ENCODE measurements at regions not wholly inside any gene's neighbourhood (a gene's known extent, or its start where the extent isn't known, plus 50 kb on each side); places are given as distances from the start of the nearest gene placed in this dataset.
A peak's percentile ranks its signal among the peaks of the same experiment; 100 is the strongest.

GRCh38 chr13:46490129-46490528, 62.8 kb upstream of the LRCH1 start:
- DNase-seq (ENCODE audit: low read depth), result no peak
- no peak overlapping the region for H3K4me3 ChIP-seq (ENCODE audit: low read depth, low read length)
- H3K36me3 ChIP-seq (ENCODE audit: control insufficient read depth, insufficient read depth, low read length), result no peaks in the 10 kb centered on the region
- no peak for TF ChIP-seq CTCF (IDR thresholded peaks at IDR 0.05; ENCODE audit: insufficient read depth, low read length, poor library complexity, severe bottlenecking)
- H3K27me3 ChIP-seq (ENCODE audit: control insufficient read depth, insufficient read depth, low read length), result no peaks in the 10 kb centered on the region

GRCh38 chr13:46489586-46490023, 63.4 kb upstream of the LRCH1 start:
- H3K27me3 ChIP-seq (ENCODE audit: control insufficient read depth, insufficient read depth, low read length), result no peaks in the 10 kb centered on the region
- peak; percentile 10 for DNase-seq (ENCODE audit: low read depth)
- no peak overlapping the region for H3K4me3 ChIP-seq (ENCODE audit: low read depth, low read length)

GRCh38 chr13:46487748-46488147, 65.2 kb upstream of the LRCH1 start:
- Histone ChIP-seq H3K4me3 (ENCODE audit: low read depth, low read length) (no peak overlapping the region), H3K36me3 (ENCODE audit: control insufficient read depth, insufficient read depth, low read length) (no peaks in the 10 kb centered on the region), H3K27me3 (ENCODE audit: control insufficient read depth, insufficient read depth, low read length) (no peaks in the 10 kb centered on the region)
- TF ChIP-seq CTCF (IDR thresholded peaks at IDR 0.05; ENCODE audit: insufficient read depth, low read length, poor library complexity, severe bottlenecking), result no peak
- no peak for DNase-seq (ENCODE audit: low read depth)

More at GRCh38 chr13:46489586-46490023, 63.4 kb upstream of the LRCH1 start:
- no peaks in the 10 kb centered on the region for H3K36me3 ChIP-seq (ENCODE audit: control insufficient read depth, insufficient read depth, low read length)
- TF ChIP-seq CTCF (IDR thresholded peaks at IDR 0.05; ENCODE audit: insufficient read depth, low read length, poor library complexity, severe bottlenecking), result no peak

GRCh38 chr13:46486270-46486669, 66.7 kb upstream of the LRCH1 start:
- no peak for DNase-seq (ENCODE audit: low read depth)
- no peak for TF ChIP-seq CTCF (IDR thresholded peaks at IDR 0.05; ENCODE audit: insufficient read depth, low read length, poor library complexity, severe bottlenecking)
- no peaks in the 10 kb centered on the region for H3K36me3 ChIP-seq (ENCODE audit: control insufficient read depth, insufficient read depth, low read length)

GRCh38 chr13:46484561-46484960, 68.4 kb upstream of the LRCH1 start:
- Histone ChIP-seq H3K36me3 (ENCODE audit: control insufficient read depth, insufficient read depth, low read length) (no peaks in the 10 kb centered on the region), H3K27me3 (ENCODE audit: control insufficient read depth, insufficient read depth, low read length) (no peaks in the 10 kb centered on the region), H3K4me3 (ENCODE audit: low read depth, low read length) (no peak overlapping the region)
- no peak for TF ChIP-seq CTCF (IDR thresholded peaks at IDR 0.05; ENCODE audit: insufficient read depth, low read length, poor library complexity, severe bottlenecking)
- no peak for DNase-seq (ENCODE audit: low read depth)

More at GRCh38 chr13:46486270-46486669, 66.7 kb upstream of the LRCH1 start:
- no peaks in the 10 kb centered on the region for H3K27me3 ChIP-seq (ENCODE audit: control insufficient read depth, insufficient read depth, low read length)
- no peak overlapping the region for H3K4me3 ChIP-seq (ENCODE audit: low read depth, low read length)

GRCh38 chr13:46481166-46481565, 71.8 kb upstream of the LRCH1 start:
- Histone ChIP-seq H3K36me3 (ENCODE audit: control insufficient read depth, insufficient read depth, low read length) (no peaks in the 10 kb centered on the region), H3K4me3 (ENCODE audit: low read depth, low read length) (no peak overlapping the region), H3K27me3 (ENCODE audit: control insufficient read depth, insufficient read depth, low read length) (no peaks in the 10 kb centered on the region)
- no peak for TF ChIP-seq CTCF (IDR thresholded peaks at IDR 0.05; ENCODE audit: insufficient read depth, low read length, poor library complexity, severe bottlenecking)
- no peak for DNase-seq (ENCODE audit: low read depth)

Measured in kidney epithelial cell (primary cell).